Ascending aorta (tissue), 2 donors: ENCODE measurements at regions not wholly inside any gene's neighbourhood (a gene's known extent, or its start where the extent isn't known, plus 50 kb on each side); places are given as distances from the start of the nearest gene placed in this dataset.
A peak's percentile ranks its signal among the peaks of the same experiment; 100 is the strongest.

Experiments used
- DNase-seq, 2 donors: peaks; one replicate each; pipeline ENCODE4 v3.0.0-alpha.2; 2019; ENCODE audit warnings: low spot score in 2 of 2
- H3K27ac ChIP-seq, 2 donors: fragments of 200-600 bp; sonication (generic); one replicate each; pipeline ENCODE4 v1.5.1; 2016 to 2017; ENCODE audit warnings: mild to moderate bottlenecking in 1 of 2
- H3K27me3 ChIP-seq: fragments of 200-600 bp; sonication (generic); one replicate; pipeline ENCODE4 v1.5.1; 2017
- H3K36me3 ChIP-seq, 2 donors: fragments of 200-600 bp; sonication (generic); one replicate each; pipeline ENCODE4 v1.5.1; 2016
- H3K4me1 ChIP-seq, 2 donors: fragments of 200-600 bp; sonication (generic); one replicate each; pipeline ENCODE4 v1.5.1; 2016 to 2017; ENCODE audit warnings: mild to moderate bottlenecking in 1 of 2
- H3K4me3 ChIP-seq, 2 donors: fragments of 200-600 bp; sonication (generic); one replicate each; pipeline ENCODE4 v1.5.1; 2016 to 2017; ENCODE audit warnings: mild to moderate bottlenecking in 1 of 2
- H3K9me3 ChIP-seq, 2 donors: fragments of 200-600 bp; sonication (generic); one replicate each; pipeline ENCODE4 v1.5.1; 2016
- CTCF ChIP-seq, 3 experiments: fragments of 200-600 bp in 2 of 3; fragments of 450-650 bp in 1 of 3; sonication (generic) in 2 of 3; IDR thresholded peaks; one replicate each; pipeline ENCODE4 v1.5.1; 2016 to 2019; ENCODE audit warnings: antibody characterized with exemption in 3 of 3, mild to moderate bottlenecking in 1 of 3, moderate library complexity in 1 of 3
- intact Hi-C: fragments of 100-400 bp; cut with DNase I; formaldehyde crosslinking; loops from one replicate; pipeline ENCODE4 v1.15.1; 2023

DNA sequence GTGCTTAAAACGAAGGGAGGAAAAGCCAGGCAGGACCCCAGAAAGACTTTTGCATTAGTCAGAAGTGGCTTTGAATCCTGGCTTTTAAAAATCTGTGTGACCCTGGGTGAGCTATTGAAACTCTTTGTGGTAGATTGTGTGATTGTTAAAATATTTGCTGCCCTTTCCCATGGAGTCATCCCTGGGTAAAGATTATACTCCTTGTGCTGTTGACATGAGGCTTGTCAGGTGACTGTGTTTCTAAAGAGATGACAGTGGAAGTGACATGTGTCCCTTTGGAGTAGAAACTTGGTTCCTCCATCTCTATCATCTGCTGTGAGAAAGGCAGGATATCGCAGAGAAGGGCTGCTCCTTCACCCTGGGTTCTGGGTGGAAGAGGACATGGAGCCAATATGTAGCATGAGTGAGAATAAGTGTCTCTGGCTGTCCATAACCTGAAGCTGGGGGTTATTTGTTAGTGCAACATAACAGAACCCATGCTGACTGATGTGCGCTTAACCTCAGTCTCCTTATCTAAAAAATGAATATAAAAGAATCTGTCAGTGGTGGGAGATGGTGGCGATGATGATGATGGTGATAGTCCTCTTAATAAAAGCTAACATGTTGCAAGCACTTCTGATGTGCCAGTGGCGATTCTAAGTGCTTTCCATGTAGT is 187.6 kb downstream of the RHOU start:
- no peaks in the 10 kb centered on the region for H3K27me3 ChIP-seq
- H3K9me3 ChIP-seq = no peaks in the 10 kb centered on the region
- no peak for DNase-seq
- TF ChIP-seq CTCF (IDR thresholded peaks at IDR 0.05) = no peak
- H3K4me3 ChIP-seq = no peak overlapping the region
- H3K36me3 ChIP-seq = no peaks in the 10 kb centered on the region
- intact Hi-C loops = loop anchor here (5.0 kb wide), 1 partner anchor 39 kb away; no protein-coding TSS in a partner anchor
- H3K27ac ChIP-seq = no peak overlapping the region
- H3K4me1 ChIP-seq = peaks cover 0 to 13% of the 10 kb centered on the region in 2 donors

DNA sequence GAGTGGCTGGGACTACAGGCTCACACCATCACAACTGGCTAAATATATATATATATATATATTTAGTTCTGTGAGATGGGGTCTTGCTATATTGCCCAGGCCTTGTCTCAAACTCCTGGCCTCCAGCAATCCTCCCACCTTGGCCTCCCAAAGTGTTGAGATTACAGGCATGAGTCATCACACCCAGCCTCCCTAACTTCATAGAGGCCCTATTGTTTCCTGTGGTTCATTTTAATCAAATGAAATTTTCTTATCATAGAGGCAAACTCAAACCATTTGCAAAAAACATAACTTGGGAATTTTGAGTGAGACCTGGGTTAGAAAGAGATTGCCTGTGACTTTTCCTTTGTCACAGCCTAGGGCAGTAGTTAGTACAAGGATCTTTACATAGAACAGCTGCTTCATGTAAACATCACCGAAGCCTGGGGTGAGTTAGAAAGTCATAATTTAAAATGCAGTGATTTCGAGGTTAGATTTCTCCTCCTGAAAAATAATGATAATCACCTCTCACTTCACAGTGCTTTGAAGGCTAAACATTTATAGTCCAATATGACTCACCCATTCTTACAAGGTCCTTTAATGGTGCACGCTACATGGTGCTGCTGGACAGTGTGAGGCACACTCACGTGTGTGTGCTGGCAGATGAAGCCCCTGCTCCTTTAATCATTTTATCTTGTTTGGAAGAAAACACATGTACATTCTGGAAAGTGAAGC is 188.9 kb downstream of the RHOU start:
- TF ChIP-seq CTCF (IDR thresholded peaks at IDR 0.05) = no peak
- no peaks in the 10 kb centered on the region for H3K9me3 ChIP-seq
- no peak overlapping the region for H3K4me3 ChIP-seq
- H3K4me1 ChIP-seq = peaks cover 0 to 13% of the 10 kb centered on the region in 2 donors
- DNase-seq = no peak
- intact Hi-C loops = loop anchor here (5.0 kb wide), 1 partner anchor 38 kb away; no protein-coding TSS in a partner anchor
- H3K27ac ChIP-seq = no peak overlapping the region
- H3K27me3 ChIP-seq = no peaks in the 10 kb centered on the region
- no peaks in the 10 kb centered on the region for H3K36me3 ChIP-seq

DNA sequence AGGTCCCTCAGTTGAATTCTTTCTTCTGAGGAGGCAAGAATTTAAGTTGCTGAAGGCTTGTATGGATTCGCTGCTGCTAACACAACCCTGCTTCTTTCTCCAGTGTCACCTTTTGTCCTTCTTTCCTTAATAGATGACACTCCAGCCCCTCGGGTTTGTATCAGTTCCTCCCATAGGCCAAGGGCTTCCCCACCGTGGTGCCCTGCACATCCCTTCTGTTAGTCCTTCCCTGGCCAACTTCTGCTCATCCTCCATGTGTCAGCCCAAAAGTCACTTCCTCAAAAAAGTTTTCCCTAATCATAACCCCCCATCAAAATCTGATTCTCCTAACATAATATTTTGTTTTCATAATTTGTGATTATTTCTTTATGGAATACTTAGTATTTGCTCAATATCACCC is 190.4 kb downstream of the RHOU start:
- Histone ChIP-seq H3K4me3 (no peak overlapping the region), H3K27ac (no peak overlapping the region), H3K36me3 (no peaks in the 10 kb centered on the region), H3K27me3 (no peaks in the 10 kb centered on the region), H3K9me3 (peaks cover 0 to 4% of the 10 kb centered on the region in 2 donors), H3K4me1 (peaks cover 0 to 5% of the 10 kb centered on the region in 2 donors)
- intact Hi-C loops = no loop called here
- TF ChIP-seq CTCF (IDR thresholded peaks at IDR 0.05) = no peak
- peak in 1 of 2 donors; percentile 28 for DNase-seq

- no peak overlapping the region for H3K4me3 ChIP-seq
- peak in 1 of 2 donors; percentile 35 for DNase-seq
- no peak overlapping the region for H3K27ac ChIP-seq
- no peaks in the 10 kb centered on the region for H3K36me3 ChIP-seq
- no peak for TF ChIP-seq CTCF (IDR thresholded peaks at IDR 0.05)
- intact Hi-C loops = no loop called here
- no peaks in the 10 kb centered on the region for H3K27me3 ChIP-seq
- no peaks in the 10 kb centered on the region for H3K4me1 ChIP-seq
- peaks cover 0 to 4% of the 10 kb centered on the region in 2 donors for H3K9me3 ChIP-seq
These were observed 192.1 kb downstream of the RHOU start for GRCh38 chr1:228927421-228927820.

DNA sequence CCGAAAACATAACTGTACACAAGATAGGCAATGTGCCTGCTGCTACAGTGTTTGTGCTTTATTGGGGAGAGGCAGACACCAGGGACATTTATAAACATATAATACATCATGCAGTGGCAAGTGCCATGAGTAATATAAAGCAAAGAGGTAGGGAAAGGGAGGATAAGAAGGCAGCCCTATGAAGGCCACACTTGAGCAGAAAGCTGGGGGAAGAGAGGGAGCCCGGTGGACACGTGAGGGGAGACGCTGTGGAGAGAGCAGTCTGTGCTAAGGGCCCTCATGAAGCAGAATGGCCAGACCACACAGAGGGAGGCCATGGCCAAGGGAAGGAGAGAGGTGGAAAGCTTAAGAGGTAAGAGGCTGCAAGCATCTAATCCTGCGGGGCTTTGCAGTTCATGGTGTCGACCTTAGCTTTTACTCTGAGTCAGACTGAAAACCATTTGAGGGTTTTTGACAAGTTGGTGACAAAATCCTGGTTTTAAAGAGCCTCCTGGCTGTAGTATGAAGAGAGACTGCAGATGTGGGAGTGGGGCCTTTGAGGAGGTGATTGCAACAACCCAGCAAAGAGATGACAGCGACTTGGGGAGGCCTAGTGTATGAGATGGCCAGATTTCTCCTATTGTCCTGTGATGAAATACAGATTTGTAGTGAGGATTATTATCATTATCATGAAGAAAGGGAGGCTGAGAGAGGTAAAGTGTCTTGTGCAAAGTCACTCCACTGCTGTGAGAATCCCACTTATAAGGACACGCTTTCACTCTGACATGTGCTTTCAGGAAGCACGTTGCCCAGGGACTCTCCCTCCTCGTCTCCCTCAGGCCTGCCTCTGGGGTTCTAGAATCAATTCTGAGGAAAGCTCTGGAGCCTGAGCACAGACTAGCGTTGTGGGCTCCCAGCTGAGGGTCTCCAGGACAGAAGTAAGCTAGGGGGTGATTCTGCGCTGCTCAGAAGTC is 192.9 kb downstream of the RHOU start:
- intact Hi-C loops = no loop called here
- TF ChIP-seq CTCF (IDR thresholded peaks at IDR 0.05) = no peak
- H3K27ac ChIP-seq = no peak overlapping the region
- DNase-seq = peak in 1 of 2 donors; percentile 40
- H3K4me1 ChIP-seq = no peaks in the 10 kb centered on the region
- H3K4me3 ChIP-seq = no peak overlapping the region
- peaks cover 0 to 4% of the 10 kb centered on the region in 2 donors for H3K9me3 ChIP-seq
- H3K27me3 ChIP-seq = no peaks in the 10 kb centered on the region
- no peaks in the 10 kb centered on the region for H3K36me3 ChIP-seq
